Iris pigment epithelial cell (primary cell): ENCODE measurements at regions not wholly inside any gene's neighbourhood (a gene's known extent, or its start where the extent isn't known, plus 50 kb on each side); places are given as distances from the start of the nearest gene placed in this dataset.
"Not testable (repeated sequence)": the region's sequence is repeated elsewhere in the genome, so short reads cannot be mapped to it uniquely, and the experiment has no call there.

Experiments
- DNase-seq: peaks from one replicate; pipeline ENCODE4 v3.0.0-alpha.2; 2011; ENCODE audit warnings: low read depth

DNA sequence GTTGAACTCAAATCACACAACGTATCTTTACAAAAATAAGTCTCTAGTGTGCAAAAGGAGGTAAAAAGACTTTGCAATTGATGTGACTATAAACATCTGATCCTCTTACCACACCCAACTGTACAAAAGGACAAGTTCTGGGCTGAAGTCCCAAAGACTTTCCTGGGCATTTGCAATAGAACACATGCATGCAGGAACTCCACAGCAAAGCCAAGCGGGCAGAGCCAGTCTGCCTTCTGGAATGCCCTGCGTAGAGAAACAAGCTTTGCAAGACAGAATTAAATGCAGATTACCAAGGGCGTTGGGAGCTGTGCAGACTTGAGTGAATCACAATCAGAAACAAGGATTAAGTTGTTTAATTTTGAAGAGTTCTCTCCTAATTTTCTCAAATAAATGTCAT, 208.4 kb upstream of the ZNF521 start:
- no peak for DNase-seq

DNA sequence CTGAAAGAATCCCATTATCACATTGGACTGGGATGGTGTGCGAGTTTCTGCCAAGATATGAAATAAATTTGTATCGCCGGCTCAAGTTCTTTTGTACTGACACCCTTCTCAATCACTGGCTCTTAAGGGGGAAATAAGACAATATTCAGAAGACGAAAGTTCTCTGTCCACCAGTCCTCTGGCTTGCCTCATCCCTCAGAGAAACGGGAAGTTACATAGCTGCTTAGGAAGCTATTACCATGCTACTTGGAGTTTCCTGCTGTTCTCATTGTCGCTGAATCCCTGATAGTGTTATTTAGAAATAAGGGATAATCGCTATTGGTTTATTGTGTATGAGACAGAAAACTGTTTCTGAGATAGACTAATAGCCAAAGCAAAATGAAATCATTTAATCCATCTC, 205.0 kb upstream of the ZNF521 start:
- no peak for DNase-seq

DNA sequence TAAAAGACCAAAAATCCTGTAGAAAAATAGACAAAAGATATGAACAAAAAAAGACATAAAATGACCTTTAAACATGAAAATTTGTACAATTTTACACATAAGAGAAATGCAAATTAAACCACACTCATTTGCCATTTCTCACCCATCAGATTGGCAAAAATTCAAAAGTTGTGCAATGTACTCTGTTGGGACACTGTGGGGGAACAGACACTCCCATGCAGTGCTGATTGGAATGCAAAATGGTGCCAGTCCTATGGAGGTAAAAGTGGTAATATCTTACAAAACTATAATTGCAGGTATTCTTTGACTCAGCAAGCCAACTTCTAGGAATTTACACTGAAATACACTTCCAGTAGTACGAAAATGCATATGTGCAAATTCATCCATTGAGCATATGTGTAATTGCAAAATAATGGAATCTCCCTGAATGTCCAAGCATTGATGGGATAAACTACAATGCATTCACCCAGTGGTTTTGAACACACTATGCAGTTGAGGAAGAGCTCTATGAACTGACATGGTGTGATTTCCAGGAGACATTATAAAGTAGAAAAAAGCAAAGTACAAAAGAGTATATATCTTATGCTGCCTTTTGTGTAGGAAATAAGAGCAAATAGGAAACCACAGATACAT, 201.8 kb upstream of the ZNF521 start:
- DNase-seq: no peak

DNA sequence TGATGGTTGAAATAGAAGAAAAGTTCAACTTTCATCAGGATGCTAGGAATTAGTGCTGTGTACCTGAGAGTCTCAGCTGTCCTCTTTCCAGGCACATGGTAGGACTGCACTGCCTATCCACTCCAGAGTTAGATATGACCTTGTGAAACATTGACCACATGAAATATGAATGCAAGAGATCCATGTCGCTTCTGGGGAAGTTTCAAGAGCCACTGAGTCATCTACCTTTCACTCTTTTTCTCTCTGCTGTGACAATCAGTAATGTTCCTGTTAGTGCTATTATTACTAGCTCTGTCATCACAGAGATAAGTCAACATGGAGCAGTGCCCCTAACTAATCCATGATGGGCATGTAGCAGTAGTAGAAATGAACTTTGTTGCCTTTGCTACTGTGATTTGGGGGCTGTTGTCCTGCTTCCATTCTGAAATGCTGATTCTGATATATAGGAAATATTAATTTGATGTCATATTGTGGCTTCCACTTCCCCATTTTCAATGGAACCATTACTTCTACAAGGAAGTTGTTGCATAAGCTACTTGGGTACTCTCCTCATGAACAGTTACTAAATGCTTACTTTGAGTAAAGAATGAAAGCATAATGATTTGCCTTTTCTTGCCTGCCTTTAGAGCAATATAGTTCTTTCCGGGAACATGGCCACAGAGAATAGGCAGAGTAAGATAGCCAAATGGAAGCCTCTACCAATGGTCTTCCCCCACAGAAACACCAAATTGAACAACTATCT, 192.8 kb upstream of the ZNF521 start:
- no peak for DNase-seq

DNA sequence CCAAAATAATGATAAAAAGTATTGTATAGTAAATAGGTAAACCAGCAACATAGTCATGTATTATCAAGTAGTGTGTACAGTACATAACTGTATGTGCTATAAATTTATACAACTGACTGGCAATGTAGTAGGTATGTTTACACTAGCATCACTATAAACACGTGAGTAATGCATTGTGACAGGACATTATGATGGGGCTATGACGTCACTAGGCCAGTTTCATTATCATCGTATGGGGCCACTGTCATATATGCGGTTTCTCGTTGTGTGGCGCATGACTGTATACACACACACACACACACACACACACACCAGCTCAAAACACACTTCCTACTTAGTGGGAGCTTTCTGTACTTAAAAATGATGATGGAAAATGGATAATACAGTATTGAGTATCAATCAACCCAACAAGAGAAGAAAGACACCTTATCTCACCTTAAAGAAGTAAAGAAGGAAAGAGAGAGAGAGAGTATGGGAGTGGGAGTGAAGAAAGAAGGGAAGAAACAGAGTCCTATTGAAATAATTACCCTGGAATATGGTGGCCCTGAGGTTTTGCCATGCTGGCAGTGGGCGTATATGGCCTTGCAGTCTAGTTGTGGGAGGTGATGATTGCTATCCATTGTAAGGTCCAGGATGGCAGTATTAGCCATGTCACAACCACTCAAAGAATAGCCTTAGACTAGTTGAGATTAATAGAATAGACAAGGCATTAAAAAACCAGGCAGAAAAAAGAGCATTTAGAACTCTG, 186.4 kb upstream of the ZNF521 start:
- no peak for DNase-seq

DNA sequence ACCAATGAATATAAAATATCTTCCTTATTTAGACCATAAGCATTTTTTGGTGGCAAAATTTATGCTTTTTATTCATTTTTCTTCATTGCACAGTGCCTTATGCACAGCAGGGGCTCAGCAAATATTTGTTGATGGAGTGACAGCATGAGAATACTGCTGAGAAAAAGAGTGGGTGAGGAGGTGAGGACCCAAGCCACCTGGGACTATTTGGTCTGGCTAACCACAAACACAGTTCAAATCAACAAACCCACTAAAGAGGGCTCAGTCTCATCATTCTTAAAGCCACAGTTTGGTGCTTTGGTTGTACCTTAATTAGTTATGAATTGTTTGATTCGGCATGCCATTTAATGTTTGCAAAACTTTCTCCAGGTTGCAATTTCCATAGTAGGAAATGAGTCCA, 183.5 kb upstream of the ZNF521 start:
- DNase-seq: no peak

DNA sequence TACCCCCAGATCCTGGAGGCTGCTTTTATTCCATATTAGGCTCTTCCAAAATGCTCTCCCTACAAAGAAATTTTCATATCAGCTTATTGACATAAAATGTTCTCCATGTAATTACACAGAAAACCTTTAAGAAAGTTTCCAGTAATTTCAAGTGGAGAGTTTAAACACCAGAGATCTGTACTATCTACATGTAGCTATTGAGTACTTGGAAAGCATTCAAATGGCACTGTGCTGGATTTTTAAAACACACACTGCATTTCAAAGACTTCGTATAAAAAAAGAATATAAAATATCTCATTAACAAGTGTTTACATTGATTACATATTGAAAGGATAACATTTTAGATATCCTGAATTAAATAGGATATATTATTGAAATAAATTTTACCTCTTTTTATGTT, 182.4 kb upstream of the ZNF521 start:
- no peak for DNase-seq

DNA sequence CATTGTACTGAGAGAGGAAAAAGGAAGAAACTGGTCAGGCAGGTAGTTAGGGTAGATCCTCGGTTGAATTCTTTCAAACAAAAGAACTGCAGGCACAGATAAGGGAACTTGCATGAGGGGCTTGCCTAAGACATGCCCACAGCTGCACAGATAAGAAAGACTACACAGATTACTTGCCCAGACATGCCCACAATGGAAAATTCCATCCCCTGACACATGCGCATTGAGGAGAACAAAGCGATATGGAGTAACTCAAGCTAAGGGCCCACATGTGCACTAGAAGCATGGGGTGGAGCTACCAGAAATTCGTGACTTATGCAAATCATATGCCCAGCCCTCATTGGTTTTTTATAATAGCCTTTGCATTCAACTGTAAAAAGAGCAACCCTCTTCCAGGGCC, 181.3 kb upstream of the ZNF521 start:
- no peak for DNase-seq

DNA sequence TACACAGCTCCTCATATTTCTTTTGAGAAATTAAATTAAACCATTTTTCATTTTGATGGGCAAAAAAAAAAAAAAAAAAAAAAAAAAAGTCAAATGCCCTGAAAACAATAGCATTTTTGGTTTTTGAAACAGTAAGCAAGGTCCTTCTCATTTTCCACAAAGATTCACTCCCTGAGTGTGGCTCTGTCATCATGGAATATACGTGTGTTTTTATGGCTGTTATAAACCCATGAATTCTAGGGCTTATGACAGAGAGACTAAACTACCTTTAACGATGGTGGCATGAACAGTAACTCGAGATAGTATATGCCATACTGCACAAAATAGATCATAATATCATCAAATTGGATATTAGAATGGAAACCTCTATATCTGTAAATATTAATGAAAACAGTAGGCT, 179.2 kb upstream of the ZNF521 start:
- DNase-seq: no peak

DNA sequence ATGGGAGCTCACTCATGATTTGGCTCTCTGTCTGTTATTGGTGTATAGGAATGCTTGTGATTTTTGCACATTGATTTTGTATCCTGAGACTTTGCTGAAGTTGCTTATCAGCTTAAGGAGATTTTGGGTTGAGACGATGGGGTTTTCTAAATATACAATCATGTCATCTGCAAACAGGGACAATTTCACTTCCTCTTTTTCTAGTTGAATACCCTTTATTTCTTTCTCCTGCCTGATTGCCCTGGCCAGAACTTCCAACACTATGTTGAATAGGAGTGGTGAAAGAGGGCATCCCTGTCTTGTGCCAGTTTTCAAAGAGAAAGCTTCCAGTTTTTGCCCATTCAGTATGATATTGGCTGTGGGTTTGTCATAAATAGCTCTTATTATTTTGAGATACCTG, 173.8 kb upstream of the ZNF521 start:
- DNase-seq: not testable (repeated sequence)

DNA sequence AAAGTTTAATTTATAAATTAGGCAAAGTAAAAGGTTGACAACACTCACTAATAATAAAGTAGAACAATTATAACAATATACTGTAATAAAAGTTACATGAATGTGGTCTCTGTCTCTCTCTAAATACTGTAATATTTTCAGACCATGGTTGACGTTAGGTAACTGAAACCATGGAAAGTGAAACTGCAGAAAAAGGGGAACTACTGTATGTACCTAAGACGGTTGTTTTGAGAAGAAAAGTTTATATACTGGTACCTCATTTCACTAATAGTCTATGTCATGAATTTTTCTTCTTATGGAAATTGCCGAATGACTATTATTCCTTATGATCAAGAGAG, 166.7 kb upstream of the ZNF521 start:
- DNase-seq: no peak

DNA sequence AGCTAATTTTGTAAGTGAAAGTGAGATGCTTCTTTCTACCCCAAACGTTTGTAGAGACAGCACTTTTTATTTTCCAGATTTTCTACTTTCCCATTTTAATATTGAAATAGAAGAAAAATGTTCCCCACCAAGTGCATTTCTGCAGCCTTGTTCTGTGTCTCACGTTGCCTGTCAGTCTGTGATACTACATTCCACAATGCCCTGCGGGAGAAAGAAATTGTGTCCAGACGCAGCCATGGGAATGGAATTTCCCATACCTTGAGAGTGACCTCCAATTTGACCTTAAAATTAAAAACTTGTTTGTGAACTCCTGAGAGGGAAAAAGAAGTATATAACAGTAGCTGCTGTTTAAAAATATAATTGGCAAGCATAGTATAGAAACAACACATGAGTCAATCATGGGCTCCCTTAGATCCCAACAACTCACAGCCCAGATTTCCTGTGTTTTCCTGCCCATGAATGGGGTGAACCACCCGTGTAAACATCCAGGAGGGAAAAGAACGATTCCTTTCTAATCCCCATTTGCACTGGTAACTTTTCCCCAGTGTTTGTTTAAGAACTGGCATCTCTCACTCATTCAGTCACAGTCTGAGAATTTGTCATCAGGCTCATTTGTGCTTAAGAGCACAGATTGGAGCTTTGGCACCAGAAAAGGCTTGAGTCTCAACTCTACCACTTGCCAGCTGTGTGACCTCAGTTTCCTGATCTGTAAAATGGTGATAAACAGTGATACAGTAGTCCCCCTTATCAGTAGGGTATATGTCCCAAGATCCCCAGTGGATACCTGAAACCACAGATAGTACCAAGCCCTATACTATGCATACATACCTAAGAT, 166.1 kb upstream of the ZNF521 start:
- DNase-seq: no peak

DNA sequence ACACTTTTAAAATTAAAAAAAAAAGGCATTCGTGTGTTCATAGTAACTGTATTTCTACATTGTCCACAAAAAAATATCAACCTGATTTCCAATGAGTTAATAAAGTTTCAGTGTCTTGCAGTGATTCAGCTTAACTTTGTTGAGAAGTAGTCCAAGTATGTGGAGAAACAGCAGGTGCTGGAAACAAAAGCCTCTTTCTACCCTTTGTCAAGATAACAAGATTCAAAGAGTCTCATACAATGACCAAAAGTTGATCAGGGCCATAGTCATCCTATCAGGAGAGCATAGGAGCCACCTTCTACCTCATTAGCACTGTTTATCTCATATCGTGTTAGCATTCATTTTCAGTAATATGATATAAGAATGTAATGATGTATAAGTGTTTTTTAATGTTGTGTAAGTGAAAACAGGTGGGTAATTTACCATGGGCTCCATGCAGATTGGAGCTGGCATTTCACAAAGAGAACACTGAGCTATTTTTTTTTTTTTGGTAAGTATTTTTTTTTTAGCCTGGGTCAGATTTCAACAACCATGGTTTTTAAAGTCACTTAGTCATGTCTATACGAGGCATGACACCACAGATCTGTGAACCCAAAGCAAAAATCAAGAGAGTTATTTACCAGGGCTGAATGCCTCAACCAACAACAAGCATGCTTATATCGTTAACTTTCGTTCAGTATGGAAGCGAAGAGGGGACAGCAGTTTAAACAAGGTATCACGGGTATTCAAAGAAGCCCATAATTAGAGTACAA, 165.0 kb upstream of the ZNF521 start:
- no peak for DNase-seq

DNA sequence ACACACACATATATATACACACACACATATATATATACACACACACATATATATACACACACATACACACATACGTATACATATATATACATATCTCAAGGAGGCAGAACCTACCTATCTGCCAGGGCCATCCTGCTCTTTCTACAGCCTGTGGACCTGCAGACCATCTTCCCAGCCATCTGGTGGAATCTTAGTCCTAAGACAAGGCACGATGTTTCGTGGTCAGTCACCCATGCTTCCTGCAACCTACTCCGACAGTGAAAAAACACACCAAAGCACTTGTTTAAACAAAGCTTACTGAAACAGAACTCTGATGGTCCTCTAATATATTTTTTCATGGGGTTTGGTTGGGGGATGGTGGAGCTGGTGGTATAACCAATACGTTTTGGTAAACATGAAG, 164.2 kb upstream of the ZNF521 start:
- DNase-seq: no peak

DNA sequence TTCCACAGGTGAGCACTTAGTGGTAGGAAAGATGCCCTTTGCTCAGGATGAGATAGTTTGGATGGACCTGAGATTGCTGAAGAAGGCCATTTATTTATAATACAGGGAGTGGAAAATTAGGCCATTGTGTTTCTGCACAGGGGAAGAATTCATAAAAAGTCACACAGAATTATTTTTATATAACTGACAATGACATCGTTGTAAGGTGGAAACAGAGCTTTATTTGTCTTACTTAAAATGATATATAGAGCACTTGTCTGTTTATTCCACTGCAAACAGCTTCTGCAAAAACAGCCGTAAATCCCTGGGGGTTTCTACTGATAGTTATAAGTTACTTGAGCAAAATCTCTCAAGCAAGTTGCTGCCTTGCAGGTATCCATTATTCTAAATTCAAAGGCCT, 158.1 kb upstream of the ZNF521 start:
- DNase-seq: no peak

DNA sequence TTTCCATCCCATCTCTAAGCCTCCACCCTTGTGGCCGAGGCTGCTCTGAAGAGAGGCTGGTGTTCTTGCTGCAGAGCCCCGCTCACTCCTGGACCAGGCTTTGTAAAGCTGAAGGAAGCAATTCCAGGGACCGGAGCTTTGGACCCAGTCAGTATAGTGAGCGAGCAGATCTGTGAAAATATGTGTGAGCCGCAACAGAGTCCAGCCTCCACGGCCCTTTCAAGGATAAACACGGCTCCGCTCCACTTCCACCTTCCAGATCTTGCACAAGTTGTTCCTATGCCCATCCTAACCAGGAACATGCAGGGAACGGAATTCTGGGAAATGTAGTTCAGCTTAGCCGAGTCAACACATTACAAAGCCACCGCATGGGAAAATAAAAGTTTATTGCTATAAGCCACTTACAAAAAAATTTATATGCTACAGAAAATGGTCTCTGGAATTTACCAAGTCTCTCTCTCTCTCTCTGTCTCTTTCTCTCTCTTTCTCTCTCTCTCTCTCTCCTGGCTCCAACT, 151.7 kb upstream of the ZNF521 start:
- peak; percentile 83 for DNase-seq

DNA sequence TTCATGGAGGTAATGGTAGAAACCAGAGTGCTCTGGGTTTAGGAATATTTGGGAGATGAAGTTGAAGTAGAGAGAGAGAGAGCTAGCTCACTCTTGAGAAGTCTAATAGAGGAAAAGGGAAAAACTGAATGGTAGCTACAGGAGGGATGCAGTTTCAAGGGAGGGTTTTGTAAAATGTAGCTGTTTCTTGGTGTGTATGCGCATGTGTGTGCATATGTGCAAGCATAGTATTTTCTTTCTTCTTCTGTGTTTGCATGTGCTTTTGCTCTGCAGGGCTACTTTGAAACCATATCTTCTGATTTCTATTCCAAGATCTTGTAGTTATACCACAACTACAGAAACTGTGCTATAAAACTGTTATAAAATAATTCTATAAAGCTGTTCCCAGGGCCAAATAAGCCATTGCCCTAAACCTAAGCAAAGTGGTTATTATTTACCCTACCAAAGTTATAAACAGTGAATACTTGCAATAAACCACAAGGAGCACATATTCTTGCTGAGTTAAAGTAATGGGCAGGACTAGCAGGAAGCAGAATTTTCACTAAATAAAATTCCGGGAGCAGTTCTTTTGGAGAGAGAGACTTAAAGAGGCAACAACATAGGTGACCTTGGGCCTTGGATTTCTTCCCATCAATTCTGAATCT, 145.3 kb upstream of the ZNF521 start:
- DNase-seq: no peak

DNA sequence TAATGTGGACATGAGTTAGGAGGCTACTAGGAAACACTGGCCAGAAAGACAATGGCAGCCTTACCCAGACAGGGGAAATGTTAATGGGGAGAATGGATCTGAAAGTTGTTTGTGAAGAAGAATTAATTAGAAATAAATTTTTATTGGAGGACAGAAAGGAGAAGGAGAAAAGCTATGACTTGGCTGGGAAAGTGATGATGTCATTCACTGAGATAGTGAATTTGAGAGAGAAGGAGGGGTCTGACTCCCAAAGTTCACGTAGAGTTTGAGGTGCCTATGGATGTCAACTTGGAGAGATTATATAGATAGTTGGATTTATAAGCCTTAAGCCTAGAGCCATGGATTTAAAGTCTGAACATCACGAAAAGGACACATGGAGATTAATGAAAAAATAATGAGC, 144.6 kb upstream of the ZNF521 start:
- no peak for DNase-seq

DNA sequence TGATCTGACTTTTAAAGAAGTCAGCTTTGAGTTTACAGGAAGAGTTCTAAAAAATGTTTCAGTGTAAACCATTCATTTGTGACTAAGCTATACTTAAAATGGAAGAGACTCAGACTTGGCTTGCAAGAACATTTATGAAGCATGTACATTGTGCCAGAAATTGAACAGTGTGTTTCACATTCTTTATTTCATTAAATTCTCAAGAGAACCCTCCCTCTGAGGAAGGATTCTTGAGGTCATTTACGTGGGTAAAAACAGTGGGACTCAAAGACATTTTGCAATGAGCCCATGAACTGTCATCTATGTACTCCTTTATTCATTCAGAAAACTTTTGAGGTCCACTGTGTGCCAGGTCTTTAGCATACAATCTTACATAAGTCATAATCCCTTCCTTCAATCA, 143.6 kb upstream of the ZNF521 start:
- DNase-seq: no peak

DNA sequence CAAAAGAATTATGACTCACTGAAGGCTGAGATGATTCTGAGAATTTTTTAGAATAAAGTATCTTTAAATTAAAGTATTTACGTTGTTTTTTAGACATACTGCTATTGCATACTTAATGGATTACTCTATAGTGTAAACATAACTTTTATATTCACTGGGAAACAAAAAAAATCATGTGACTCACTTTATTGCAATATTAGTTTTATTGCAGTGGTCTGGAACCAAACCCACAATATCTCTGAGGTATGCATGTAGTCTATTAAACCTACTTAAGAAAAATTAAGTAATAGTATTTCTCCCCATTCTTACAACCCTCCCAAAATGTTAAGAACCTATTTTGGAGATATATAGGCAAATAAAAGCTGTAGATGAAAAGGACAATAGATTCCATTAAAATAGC, 142.9 kb upstream of the ZNF521 start:
- no peak for DNase-seq

DNA sequence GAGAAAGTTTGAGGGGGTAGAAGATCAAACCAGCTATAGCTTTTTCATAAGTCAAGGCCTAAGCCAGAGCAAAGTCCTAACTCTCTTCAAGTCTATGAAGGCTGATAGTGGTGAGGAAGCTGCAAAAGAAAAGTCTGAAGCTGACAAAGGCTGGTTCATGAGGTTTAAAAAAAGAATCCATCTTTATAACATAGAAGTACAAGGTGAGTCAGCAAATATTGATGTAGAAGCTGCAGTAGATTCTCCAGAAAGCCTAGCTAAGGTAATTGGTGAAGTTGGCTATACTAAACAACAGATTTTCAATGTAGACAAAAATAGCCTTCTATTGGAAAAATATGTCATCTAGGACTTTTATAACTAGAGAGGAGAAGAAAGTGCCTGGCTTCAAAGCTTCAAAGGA, 141.4 kb upstream of the ZNF521 start:
- DNase-seq: no peak
